ENCODE measurements at regions not wholly inside any gene's neighbourhood (a gene's known extent, or its start where the extent isn't known, plus 50 kb on each side); places are given as distances from the start of the nearest gene placed in this dataset.

DNA sequence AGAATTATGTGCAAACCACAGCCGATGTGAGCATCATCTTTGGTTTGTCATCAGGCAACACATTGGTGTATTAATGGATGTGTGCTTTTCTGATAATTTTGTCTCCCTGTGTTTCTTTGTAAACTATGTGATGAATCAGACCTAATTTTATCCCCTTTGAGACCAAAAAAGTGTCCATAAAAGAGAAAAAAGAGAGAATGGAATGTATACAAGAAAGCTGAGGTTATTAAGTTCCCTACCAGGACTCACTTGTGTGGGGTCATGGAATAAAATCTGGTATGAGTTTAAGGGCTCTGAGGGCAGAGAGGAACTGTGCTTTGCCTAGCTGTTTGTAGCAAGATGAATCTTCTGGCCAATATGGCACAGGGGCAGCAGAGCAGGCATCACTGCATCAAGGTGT lies 239.5 kb upstream of the HAND2 start:
- Histone ChIP-seq H3K4me3 (ENCODE audit: low read length) (no peak overlapping the region), H3K9me2 (replicated peaks; ENCODE audit: low read length) (no peaks in the 10 kb centered on the region), H3F3A (ENCODE audit: low read length, unreplicated experiment) (no peaks in the 10 kb centered on the region), H3K27ac (ENCODE audit: low read length) (no peak overlapping the region), H3K79me2 (ENCODE audit: low read length) (no peaks in the 10 kb centered on the region), H2AFZ (ENCODE audit: low read length) (no peak overlapping the region), H3K9ac (ENCODE audit: low read length) (no peak overlapping the region), H3K36me3 (ENCODE audit: low read depth, low read length) (no peaks in the 10 kb centered on the region), H3K4me2 (ENCODE audit: low read length) (no peak overlapping the region), H4K20me1 (ENCODE audit: low read length) (no peaks in the 10 kb centered on the region), H3K4me1 (ENCODE audit: insufficient read depth, low read length) (no peaks in the 10 kb centered on the region), H3K27me3 (ENCODE audit: low read length) (0 out of 2 replicates have a peak, but pooled peaks cover 5% of the 10 kb centered on the region), H3K9me3 (ENCODE audit: low read length) (no peaks in the 10 kb centered on the region)
- intact Hi-C loops (cut with micrococcal nuclease) = no loop called here
- DNase-seq (no peak), ATAC-seq (no peak)
- no TSS peak for BruUV-seq (replicated peaks)
- ChIA-PET POLR2A (ENCODE audit: unreplicated experiment) (no interaction called here), CTCF (no interaction called here)
- TF ChIP-seq, protein P1, sequence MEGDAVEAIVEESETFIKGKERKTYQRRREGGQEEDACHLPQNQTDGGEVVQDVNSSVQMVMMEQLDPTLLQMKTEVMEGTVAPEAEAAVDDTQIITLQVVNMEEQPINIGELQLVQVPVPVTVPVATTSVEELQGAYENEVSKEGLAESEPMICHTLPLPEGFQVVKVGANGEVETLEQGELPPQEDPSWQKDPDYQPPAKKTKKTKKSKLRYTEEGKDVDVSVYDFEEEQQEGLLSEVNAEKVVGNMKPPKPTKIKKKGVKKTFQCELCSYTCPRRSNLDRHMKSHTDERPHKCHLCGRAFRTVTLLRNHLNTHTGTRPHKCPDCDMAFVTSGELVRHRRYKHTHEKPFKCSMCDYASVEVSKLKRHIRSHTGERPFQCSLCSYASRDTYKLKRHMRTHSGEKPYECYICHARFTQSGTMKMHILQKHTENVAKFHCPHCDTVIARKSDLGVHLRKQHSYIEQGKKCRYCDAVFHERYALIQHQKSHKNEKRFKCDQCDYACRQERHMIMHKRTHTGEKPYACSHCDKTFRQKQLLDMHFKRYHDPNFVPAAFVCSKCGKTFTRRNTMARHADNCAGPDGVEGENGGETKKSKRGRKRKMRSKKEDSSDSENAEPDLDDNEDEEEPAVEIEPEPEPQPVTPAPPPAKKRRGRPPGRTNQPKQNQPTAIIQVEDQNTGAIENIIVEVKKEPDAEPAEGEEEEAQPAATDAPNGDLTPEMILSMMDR (conservative IDR thresholded peaks at IDR 0.05; ENCODE audit: low read depth, low read length) = no peak
- TF ChIP-seq EZH2 (IDR thresholded peaks at IDR 0.05; ENCODE audit: low read length, unreplicated experiment) = no peak
- no peak for TF ChIP-seq EZH2phosphoT487 (IDR thresholded peaks at IDR 0.05; ENCODE audit: borderline replicate concordance, low read length)

DNA sequence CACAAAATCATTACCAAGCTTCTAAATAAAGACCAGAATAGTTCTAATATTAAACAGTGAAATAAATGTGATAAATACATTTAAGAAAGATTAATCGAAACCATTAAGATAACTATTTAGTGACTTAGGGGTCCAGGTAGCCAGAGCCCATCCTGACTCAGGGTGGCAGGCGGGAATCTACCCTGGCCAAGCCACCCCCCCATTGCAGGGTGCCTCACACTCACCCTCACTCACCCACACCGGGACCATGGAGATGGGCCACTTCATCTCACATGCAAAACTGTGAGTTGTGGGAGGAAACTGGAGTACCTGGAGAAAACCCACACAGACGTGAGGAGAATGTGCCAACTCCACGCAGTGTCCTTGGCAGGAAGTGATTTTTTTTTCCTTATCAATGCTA lies 237.6 kb upstream of the HAND2 start:
- H4K20me1 ChIP-seq (ENCODE audit: low read length) = no peaks in the 10 kb centered on the region
- H3K36me3 ChIP-seq (ENCODE audit: low read depth, low read length) = no peaks in the 10 kb centered on the region
- H3K9me2 ChIP-seq (replicated peaks; ENCODE audit: low read length) = no peaks in the 10 kb centered on the region
- no peak overlapping the region for H2AFZ ChIP-seq (ENCODE audit: low read length)
- no peak overlapping the region for H3K27ac ChIP-seq (ENCODE audit: low read length)
- ChIA-PET POLR2A (ENCODE audit: unreplicated experiment) (no interaction called here), CTCF (no interaction called here)
- intact Hi-C loops (cut with micrococcal nuclease) = no loop called here
- TF ChIP-seq EZH2phosphoT487 (IDR thresholded peaks at IDR 0.05; ENCODE audit: borderline replicate concordance, low read length) (no peak), EZH2 (IDR thresholded peaks at IDR 0.05; ENCODE audit: low read length, unreplicated experiment) (no peak)
- TF ChIP-seq, protein P1 (conservative IDR thresholded peaks at IDR 0.05; ENCODE audit: low read depth, low read length) = no peak
- no peaks in the 10 kb centered on the region for H3F3A ChIP-seq (ENCODE audit: low read length, unreplicated experiment)
- H3K4me3 ChIP-seq (ENCODE audit: low read length) = no peak overlapping the region
- DNase-seq (no peak), ATAC-seq (no peak)
- H3K4me2 ChIP-seq (ENCODE audit: low read length) = no peak overlapping the region
- 0 out of 2 replicates have a peak, but pooled peaks cover 11% of the 10 kb centered on the region for H3K27me3 ChIP-seq (ENCODE audit: low read length)
- H3K4me1 ChIP-seq (ENCODE audit: insufficient read depth, low read length) = no peaks in the 10 kb centered on the region
- no peaks in the 10 kb centered on the region for H3K79me2 ChIP-seq (ENCODE audit: low read length)
- BruUV-seq (replicated peaks) = no TSS peak
- no peaks in the 10 kb centered on the region for H3K9me3 ChIP-seq (ENCODE audit: low read length)
- no peak overlapping the region for H3K9ac ChIP-seq (ENCODE audit: low read length)

DNA sequence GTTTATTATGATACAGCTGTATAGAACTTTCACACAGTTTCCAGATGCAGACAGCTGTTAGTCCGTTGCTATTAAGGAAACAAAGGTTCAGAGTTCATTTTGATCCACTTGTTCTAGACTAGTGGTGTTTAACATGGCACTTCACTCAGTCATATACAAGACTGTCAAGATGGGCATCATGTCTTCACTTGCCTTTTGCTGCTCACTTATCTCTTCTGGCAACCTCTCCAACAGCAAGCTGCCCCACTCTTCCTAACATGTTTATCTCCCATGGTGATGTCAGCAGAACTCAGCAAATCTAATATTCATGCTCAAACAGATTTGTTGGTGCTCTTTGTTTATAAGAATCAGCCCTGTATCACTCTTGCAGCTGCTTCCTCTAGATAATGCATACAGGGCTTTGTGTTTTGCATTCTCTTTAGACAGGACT lies 236.2 kb upstream of the HAND2 start:
- no peak overlapping the region for H2AFZ ChIP-seq (ENCODE audit: low read length)
- no peaks in the 10 kb centered on the region for H3K9me2 ChIP-seq (replicated peaks; ENCODE audit: low read length)
- no peaks in the 10 kb centered on the region for H4K20me1 ChIP-seq (ENCODE audit: low read length)
- intact Hi-C loops (cut with micrococcal nuclease) = no loop called here
- H3K79me2 ChIP-seq (ENCODE audit: low read length) = no peaks in the 10 kb centered on the region
- TF ChIP-seq EZH2 (IDR thresholded peaks at IDR 0.05; ENCODE audit: low read length, unreplicated experiment) (no peak), EZH2phosphoT487 (IDR thresholded peaks at IDR 0.05; ENCODE audit: borderline replicate concordance, low read length) (no peak)
- TF ChIP-seq, protein P1 (conservative IDR thresholded peaks at IDR 0.05; ENCODE audit: low read depth, low read length) = no peak
- ATAC-seq (no peak), DNase-seq (no peak)
- H3K27ac ChIP-seq (ENCODE audit: low read length) = no peak overlapping the region
- no peaks in the 10 kb centered on the region for H3K4me1 ChIP-seq (ENCODE audit: insufficient read depth, low read length)
- H3K9me3 ChIP-seq (ENCODE audit: low read length) = no peaks in the 10 kb centered on the region
- no peaks in the 10 kb centered on the region for H3F3A ChIP-seq (ENCODE audit: low read length, unreplicated experiment)
- H3K4me2 ChIP-seq (ENCODE audit: low read length) = no peak overlapping the region
- H3K9ac ChIP-seq (ENCODE audit: low read length) = no peak overlapping the region
- ChIA-PET CTCF (no interaction called here), POLR2A (ENCODE audit: unreplicated experiment) (no interaction called here)
- peaks cover 18% of the 10 kb centered on the region; the same call in 1 of the 2 replicates for H3K27me3 ChIP-seq (ENCODE audit: low read length)
- H3K4me3 ChIP-seq (ENCODE audit: low read length) = no peak overlapping the region
- no peaks in the 10 kb centered on the region for H3K36me3 ChIP-seq (ENCODE audit: low read depth, low read length)
- BruUV-seq (replicated peaks) = no TSS peak

All from PC-3 (cell line).